Keratinocyte (primary cell): ENCODE measurements at regions not wholly inside any gene's neighbourhood (a gene's known extent, or its start where the extent isn't known, plus 50 kb on each side); places are given as distances from the start of the nearest gene placed in this dataset.

ENCODE experiments used
- DNase-seq: peaks from one replicate; pipeline ENCODE4 v3.0.0-alpha.2; 2011; ENCODE audit warnings: low read depth, missing footprints, low spot score
- FAIRE-seq: peaks from 2 replicates; lab custom pipeline; 2011; peaks lifted over from hg19 to GRCh38; lab: Jason Lieb, UNC
- H2AFZ ChIP-seq: 2 replicates; pipeline ENCODE4 v1.6.0; 2012; ENCODE audit warnings: low read length, control low read depth, inconsistent platforms; ENCODE audit not compliant: control insufficient read depth
- H3K27ac ChIP-seq: 2 replicates; pipeline ENCODE4 v1.5.1; 2011; ENCODE audit warnings: low read length; ENCODE audit not compliant: control insufficient read depth, insufficient read depth
- H3K27me3 ChIP-seq: 3 replicates; pipeline ENCODE4 v1.6.0; 2011; ENCODE audit warnings: low read length; ENCODE audit not compliant: control insufficient read depth, insufficient read depth; ENCODE audit errors: extremely low read depth
- H3K36me3 ChIP-seq, 2 experiments: 2 replicates in 1 of 2; 3 replicates in 1 of 2; pipeline ENCODE4 v1.5.1; 2011; ENCODE audit warnings: low read length in 2 of 2, mild to moderate bottlenecking in 1 of 2; ENCODE audit not compliant: control insufficient read depth in 2 of 2, insufficient read depth in 2 of 2; ENCODE audit errors: extremely low read depth in 1 of 2
- H3K4me1 ChIP-seq: 3 replicates; pipeline ENCODE4 v1.5.1; 2011; ENCODE audit warnings: low read length; ENCODE audit not compliant: control insufficient read depth, insufficient read depth; ENCODE audit errors: extremely low read depth
- H3K4me2 ChIP-seq: 3 replicates; pipeline ENCODE4 v1.6.0; 2011; ENCODE audit warnings: low read depth, low read length; ENCODE audit not compliant: control insufficient read depth, insufficient read depth; ENCODE audit errors: extremely low read depth
- H3K4me3 ChIP-seq, 3 experiments: fragments of 200-600 bp in 1 of 3; sonication (generic) in 1 of 3; 2 replicates in 2 of 3; 3 replicates in 1 of 3; pipeline ENCODE4 v1.5.1; 2011 to 2016; ENCODE audit warnings: low read length in 3 of 3, mild to moderate bottlenecking in 3 of 3, control low read depth in 2 of 3, inconsistent platforms in 1 of 3, low read depth in 1 of 3, mixed read lengths in 1 of 3, mixed run types in 1 of 3, moderate library complexity in 1 of 3; ENCODE audit not compliant: control insufficient read depth in 2 of 3, insufficient read depth in 2 of 3; ENCODE audit errors: extremely low read depth in 1 of 3
- H3K79me2 ChIP-seq: 2 replicates; pipeline ENCODE4 v1.6.0; 2012; ENCODE audit warnings: low read length; ENCODE audit not compliant: control insufficient read depth, insufficient read depth
- H3K9ac ChIP-seq: 3 replicates; pipeline ENCODE4 v1.6.0; 2011; ENCODE audit warnings: low read length; ENCODE audit not compliant: control insufficient read depth, insufficient read depth; ENCODE audit errors: extremely low read depth
- H3K9me1 ChIP-seq: 3 replicates; pipeline ENCODE4 v1.6.0; 2011; ENCODE audit warnings: low read length; ENCODE audit not compliant: control insufficient read depth, insufficient read depth; ENCODE audit errors: extremely low read depth
- H3K9me3 ChIP-seq: 2 replicates; pipeline ENCODE4 v1.5.1; 2012; ENCODE audit warnings: low read depth, low read length; ENCODE audit not compliant: control insufficient read depth
- H4K20me1 ChIP-seq: 3 replicates; pipeline ENCODE4 v1.6.0; 2011; ENCODE audit warnings: low read length; ENCODE audit not compliant: control insufficient read depth, insufficient read depth; ENCODE audit errors: extremely low read depth
- EZH2 ChIP-seq: IDR thresholded peaks from one replicate; pipeline ENCODE4 v1.6.1; 2012; ENCODE audit warnings: inconsistent platforms, mild to moderate bottlenecking, low read length, moderate library complexity
- dilution Hi-C: fragments of 300-500 bp; cut with MboI; formaldehyde crosslinking; loops from one replicate; pipeline ENCODE4 v1.7.0; 2020; ENCODE audit warnings: low sequenced_read_pairs; ENCODE audit not compliant: extremely low pct_ligation_motif_present
- TF ChIP-seq, protein P1 (sequence below), 3 experiments: IDR thresholded peaks in 1 of 3; conservative IDR thresholded peaks in 1 of 3; optimal IDR thresholded peaks in 1 of 3; 2 replicates in 2 of 3; 3 replicates in 1 of 3; pipeline versions ENCODE3 to v1.5.1; 2011; ENCODE audit warnings: low read length in 3 of 3, mild to moderate bottlenecking in 3 of 3, moderate library complexity in 2 of 3, control low read depth in 1 of 3, inconsistent platforms in 1 of 3; ENCODE audit not compliant: insufficient read depth in 2 of 3; ENCODE audit errors: extremely low read depth in 1 of 3

DNA sequence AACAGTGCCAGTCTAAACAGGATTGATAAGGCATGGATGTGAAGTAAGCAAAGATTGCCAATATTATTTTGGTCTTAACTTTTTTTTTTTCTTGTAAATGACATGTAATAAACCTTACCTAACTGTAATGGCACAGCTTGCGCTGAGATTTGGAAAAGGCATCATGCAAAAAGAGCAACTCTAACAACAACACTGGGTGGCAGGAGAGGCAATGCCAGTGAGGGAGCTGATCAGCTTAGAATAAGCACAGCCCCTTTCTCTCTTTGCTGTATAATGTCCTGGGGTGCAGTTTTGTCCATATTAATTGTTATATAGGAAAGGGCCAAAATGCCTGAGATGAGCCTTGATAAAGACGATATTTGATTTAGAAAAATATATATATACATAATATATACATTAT is 1589.7 kb upstream of the FLRT2 start:
- Histone ChIP-seq H3K36me3 (no peaks in the 10 kb centered on the region), H4K20me1 (no peaks in the 10 kb centered on the region), H3K9me3 (no peaks in the 10 kb centered on the region), H3K27me3 (no peaks in the 10 kb centered on the region), H3K9me1 (no peaks in the 10 kb centered on the region), H3K27ac (no peak overlapping the region), H2AFZ (no peak overlapping the region), H3K79me2 (no peaks in the 10 kb centered on the region), H3K4me3 (no peak overlapping the region), H3K9ac (no peak overlapping the region), H3K4me2 (no peak overlapping the region), H3K4me1 (no peaks in the 10 kb centered on the region)
- dilution Hi-C loops: no loop called here
- FAIRE-seq: no peak
- no peak for TF ChIP-seq EZH2
- TF ChIP-seq, protein P1, sequence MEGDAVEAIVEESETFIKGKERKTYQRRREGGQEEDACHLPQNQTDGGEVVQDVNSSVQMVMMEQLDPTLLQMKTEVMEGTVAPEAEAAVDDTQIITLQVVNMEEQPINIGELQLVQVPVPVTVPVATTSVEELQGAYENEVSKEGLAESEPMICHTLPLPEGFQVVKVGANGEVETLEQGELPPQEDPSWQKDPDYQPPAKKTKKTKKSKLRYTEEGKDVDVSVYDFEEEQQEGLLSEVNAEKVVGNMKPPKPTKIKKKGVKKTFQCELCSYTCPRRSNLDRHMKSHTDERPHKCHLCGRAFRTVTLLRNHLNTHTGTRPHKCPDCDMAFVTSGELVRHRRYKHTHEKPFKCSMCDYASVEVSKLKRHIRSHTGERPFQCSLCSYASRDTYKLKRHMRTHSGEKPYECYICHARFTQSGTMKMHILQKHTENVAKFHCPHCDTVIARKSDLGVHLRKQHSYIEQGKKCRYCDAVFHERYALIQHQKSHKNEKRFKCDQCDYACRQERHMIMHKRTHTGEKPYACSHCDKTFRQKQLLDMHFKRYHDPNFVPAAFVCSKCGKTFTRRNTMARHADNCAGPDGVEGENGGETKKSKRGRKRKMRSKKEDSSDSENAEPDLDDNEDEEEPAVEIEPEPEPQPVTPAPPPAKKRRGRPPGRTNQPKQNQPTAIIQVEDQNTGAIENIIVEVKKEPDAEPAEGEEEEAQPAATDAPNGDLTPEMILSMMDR (optimal IDR thresholded peaks at IDR 0.05 in 1 of 3, IDR thresholded peaks at IDR 0.05 in 1 of 3, conservative IDR thresholded peaks at IDR 0.05 in 1 of 3; ENCODE audit: extremely low read depth in 1 of 3, insufficient read depth in 2 of 3, low read length in 3 of 3): peak in 2 of 3 experiments; percentile 24 to 40
- DNase-seq: no peak

DNA sequence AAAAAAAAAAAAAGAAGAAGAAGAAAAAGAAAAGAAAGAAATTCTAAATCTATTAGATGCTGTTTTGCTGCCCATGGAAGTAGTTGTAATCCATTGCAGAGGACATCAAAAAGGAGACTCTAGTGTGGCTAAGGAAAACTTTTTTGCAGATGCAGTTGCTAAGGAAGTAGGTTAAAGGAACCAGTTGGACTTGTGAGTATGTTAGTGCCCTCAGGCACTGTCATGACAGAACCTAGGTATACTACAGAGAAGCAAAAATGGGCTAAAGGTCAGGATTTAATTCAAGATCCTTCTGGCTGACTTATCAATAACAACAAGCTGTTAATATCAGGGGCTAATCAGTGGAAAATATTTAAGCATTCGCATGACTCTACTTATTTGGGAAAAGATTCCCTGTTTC is 1571.6 kb upstream of the FLRT2 start:
- H3K4me3 ChIP-seq: no peak overlapping the region
- no peaks in the 10 kb centered on the region for H3K9me1 ChIP-seq
- no peaks in the 10 kb centered on the region for H3K9me3 ChIP-seq
- no peak overlapping the region for H3K4me2 ChIP-seq
- no peak for DNase-seq
- TF ChIP-seq, protein P1 (optimal IDR thresholded peaks at IDR 0.05 in 1 of 3, IDR thresholded peaks at IDR 0.05 in 1 of 3, conservative IDR thresholded peaks at IDR 0.05 in 1 of 3; ENCODE audit: extremely low read depth in 1 of 3, insufficient read depth in 2 of 3, low read length in 3 of 3): no peak
- TF ChIP-seq EZH2: no peak
- no peaks in the 10 kb centered on the region for H3K4me1 ChIP-seq
- H3K79me2 ChIP-seq: no peaks in the 10 kb centered on the region
- dilution Hi-C loops: no loop called here
- H3K9ac ChIP-seq: no peak overlapping the region
- H3K27ac ChIP-seq: no peak overlapping the region
- H4K20me1 ChIP-seq: no peaks in the 10 kb centered on the region
- no peaks in the 10 kb centered on the region for H3K27me3 ChIP-seq
- no peak overlapping the region for H2AFZ ChIP-seq
- no peak for FAIRE-seq
- no peaks in the 10 kb centered on the region for H3K36me3 ChIP-seq
